ENCODE measurements at regions not wholly inside any gene's neighbourhood (a gene's known extent, or its start where the extent isn't known, plus 50 kb on each side); places are given as distances from the start of the nearest gene placed in this dataset.

- Histone ChIP-seq H3K27ac (no peak overlapping the region), H3K79me2 (no peaks in the 10 kb centered on the region), H3K36me3 (ENCODE audit: control insufficient read depth, insufficient read depth, low read length) (no peaks in the 10 kb centered on the region), H3K4me3 (ENCODE audit: low read depth, low read length) (no peak overlapping the region), H3K4me1 (no peaks in the 10 kb centered on the region), H2AFZ (no peak overlapping the region), H3K4me2 (ENCODE audit: low read length) (no peak overlapping the region), H3K9me3 (ENCODE audit: control insufficient read depth, low read length) (no peaks in the 10 kb centered on the region), H3K9ac (no peak overlapping the region), H3K27me3 (ENCODE audit: control insufficient read depth, insufficient read depth, low read length) (no peaks in the 10 kb centered on the region)
- TF ChIP-seq CTCF (IDR thresholded peaks at IDR 0.05), result no peak
Observed at GRCh38 chr12:131378861-131379665, 331.8 kb upstream of the SFSWAP start.

GRCh38 chr12:131379738-131380137 is 331.2 kb upstream of the SFSWAP start:
- Histone ChIP-seq H3K4me3 (ENCODE audit: low read depth, low read length) (no peak overlapping the region), H3K9me3 (ENCODE audit: control insufficient read depth, low read length) (no peaks in the 10 kb centered on the region), H3K79me2 (no peaks in the 10 kb centered on the region), H3K4me2 (ENCODE audit: low read length) (no peak overlapping the region), H2AFZ (no peak overlapping the region), H3K36me3 (ENCODE audit: control insufficient read depth, insufficient read depth, low read length) (no peaks in the 10 kb centered on the region), H3K4me1 (no peaks in the 10 kb centered on the region), H3K27ac (no peak overlapping the region), H3K9ac (no peak overlapping the region), H3K27me3 (ENCODE audit: control insufficient read depth, insufficient read depth, low read length) (no peaks in the 10 kb centered on the region)
- TF ChIP-seq CTCF (IDR thresholded peaks at IDR 0.05), result no peak

GRCh38 chr12:131380220-131380964 is 330.5 kb upstream of the SFSWAP start:
- Histone ChIP-seq H3K4me2 (ENCODE audit: low read length) (no peak overlapping the region), H3K9me3 (ENCODE audit: control insufficient read depth, low read length) (no peaks in the 10 kb centered on the region), H3K4me1 (no peaks in the 10 kb centered on the region), H3K79me2 (no peaks in the 10 kb centered on the region), H3K27ac (no peak overlapping the region), H3K27me3 (ENCODE audit: control insufficient read depth, insufficient read depth, low read length) (no peaks in the 10 kb centered on the region), H3K9ac (no peak overlapping the region), H2AFZ (no peak overlapping the region), H3K36me3 (ENCODE audit: control insufficient read depth, insufficient read depth, low read length) (no peaks in the 10 kb centered on the region), H3K4me3 (ENCODE audit: low read depth, low read length) (no peak overlapping the region)
- no peak for TF ChIP-seq CTCF (IDR thresholded peaks at IDR 0.05)

- no peak for TF ChIP-seq CTCF (IDR thresholded peaks at IDR 0.05)
- Histone ChIP-seq H3K27me3 (ENCODE audit: control insufficient read depth, insufficient read depth, low read length) (no peaks in the 10 kb centered on the region), H2AFZ (no peak overlapping the region), H3K4me1 (no peaks in the 10 kb centered on the region), H3K4me3 (ENCODE audit: low read depth, low read length) (no peak overlapping the region), H3K36me3 (ENCODE audit: control insufficient read depth, insufficient read depth, low read length) (no peaks in the 10 kb centered on the region), H3K4me2 (ENCODE audit: low read length) (no peak overlapping the region), H3K9me3 (ENCODE audit: control insufficient read depth, low read length) (no peaks in the 10 kb centered on the region), H3K9ac (no peak overlapping the region), H3K27ac (no peak overlapping the region), H3K79me2 (no peaks in the 10 kb centered on the region)
Observed at GRCh38 chr12:131380965-131381705, 329.8 kb upstream of the SFSWAP start.

Data from parathyroid adenoma (tissue), 2 donors.